SK-N-MC (cell line): ENCODE measurements at regions not wholly inside any gene's neighbourhood (a gene's known extent, or its start where the extent isn't known, plus 50 kb on each side); places are given as distances from the start of the nearest gene placed in this dataset.

Experiments
- DNase-seq: peaks from one replicate; pipeline ENCODE4 v3.0.0-alpha.2; 2011; ENCODE audit warnings: low read depth, low spot score
- H3K27ac ChIP-seq: fragments of 200-600 bp; sonication (generic); 2 replicates; pipeline ENCODE4 v1.5.1; 2016; ENCODE audit warnings: mixed run types
- H3K36me3 ChIP-seq: fragments of 200-600 bp; sonication (generic); 2 replicates; pipeline ENCODE4 v1.6.1; 2017; ENCODE audit warnings: antibody characterized with exemption, low read length, mixed read lengths; ENCODE audit not compliant: insufficient read depth
- H3K4me3 ChIP-seq: fragments of 200-600 bp; sonication (generic); 2 replicates; pipeline ENCODE4 v1.5.1; 2016
- H3K9ac ChIP-seq: fragments of 200-600 bp; sonication (generic); 2 replicates; pipeline ENCODE4 v1.8.0; 2017; ENCODE audit warnings: mixed run types, mixed read lengths; ENCODE audit not compliant: insufficient read length
- H3K9me3 ChIP-seq: fragments of 200-600 bp; sonication (generic); 2 replicates; pipeline ENCODE4 v1.6.1; 2017; ENCODE audit warnings: low read depth, mild to moderate bottlenecking, antibody characterized with exemption, low read length, moderate library complexity, mixed read lengths
- EZH2 ChIP-seq: fragments of 200-600 bp; sonication (generic); IDR thresholded peaks from one replicate; pipeline ENCODE4 v1.6.1; 2017; ENCODE audit warnings: antibody characterized with exemption
- FOXP2 ChIP-seq: optimal IDR thresholded peaks from 2 replicates; pipeline ENCODE3; 2011; ENCODE audit warnings: mild to moderate bottlenecking, moderate library complexity; ENCODE audit not compliant: insufficient read depth; ENCODE audit errors: extremely low read length, control extremely low read depth
- POLR2AphosphoS5 ChIP-seq: IDR thresholded peaks from 2 replicates; pipeline ENCODE4 v1.6.1; 2012; ENCODE audit warnings: mild to moderate bottlenecking, low read depth, low read length, borderline replicate concordance

DNA sequence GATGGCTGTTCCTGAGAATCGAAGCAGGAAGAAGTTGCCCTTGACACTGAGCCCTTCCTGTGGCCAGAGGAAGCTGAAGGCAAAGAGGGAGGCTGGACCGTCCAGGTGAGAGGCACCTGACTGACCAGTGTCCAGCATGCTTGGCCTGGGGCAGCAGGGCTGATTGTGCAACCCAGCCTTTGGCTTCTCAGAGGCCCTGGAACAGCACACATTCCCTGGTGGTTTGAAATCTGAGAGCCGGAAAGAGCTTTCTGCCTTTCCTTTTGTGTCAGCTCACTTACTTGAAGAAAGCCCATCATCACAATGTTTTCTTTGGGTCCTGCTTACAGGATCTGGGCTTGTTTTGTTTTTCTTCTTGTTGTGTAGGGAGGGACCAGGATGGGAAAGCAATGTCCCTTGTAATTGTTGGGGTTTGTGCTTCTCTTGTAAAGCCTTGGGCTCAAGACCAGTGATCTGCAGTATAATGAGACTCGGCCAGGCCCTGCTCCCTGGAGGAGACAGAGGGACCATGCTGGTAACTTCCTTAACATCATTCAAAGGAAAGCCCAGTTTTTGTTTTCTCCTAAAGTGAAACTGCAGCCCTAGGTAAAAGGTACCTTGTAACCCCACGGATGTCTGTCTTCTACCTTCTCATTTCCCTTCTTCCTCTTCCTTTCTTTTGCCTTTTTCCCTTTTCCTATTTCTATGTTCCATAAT is 213.7 kb downstream of the NXNL2 start:
- no peaks in the 10 kb centered on the region for H3K9me3 ChIP-seq
- H3K9ac ChIP-seq, result no peak overlapping the region
- H3K27ac ChIP-seq, result no peak overlapping the region
- H3K4me3 ChIP-seq, result no peak overlapping the region
- no peak for DNase-seq
- H3K36me3 ChIP-seq, result no peaks in the 10 kb centered on the region
- TF ChIP-seq EZH2 (no peak), FOXP2 (no peak), POLR2AphosphoS5 (no peak)

DNA sequence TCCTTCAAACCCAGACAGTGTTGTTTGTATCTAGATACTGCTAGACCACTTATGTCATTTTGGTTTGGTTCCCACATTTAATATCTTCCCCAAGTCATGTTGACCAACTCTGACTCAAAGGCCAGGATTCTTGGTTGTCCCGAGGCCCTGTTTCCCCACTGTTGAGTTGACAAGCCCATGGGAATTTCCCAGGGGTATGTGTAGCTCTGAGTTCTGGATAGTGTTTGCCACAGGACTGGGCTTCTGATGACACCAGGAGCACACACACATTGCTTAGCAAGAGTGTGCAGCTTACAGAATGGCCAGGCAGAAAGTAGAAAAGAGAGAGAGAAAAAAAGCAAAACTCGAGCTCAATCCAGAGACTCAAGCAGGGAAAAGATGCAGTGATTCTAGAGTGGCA is 214.4 kb downstream of the NXNL2 start:
- Histone ChIP-seq H3K9me3 (no peaks in the 10 kb centered on the region), H3K9ac (no peak overlapping the region), H3K27ac (no peak overlapping the region), H3K4me3 (no peak overlapping the region), H3K36me3 (no peaks in the 10 kb centered on the region)
- no peak for DNase-seq
- TF ChIP-seq FOXP2 (no peak), EZH2 (no peak), POLR2AphosphoS5 (no peak)

DNA sequence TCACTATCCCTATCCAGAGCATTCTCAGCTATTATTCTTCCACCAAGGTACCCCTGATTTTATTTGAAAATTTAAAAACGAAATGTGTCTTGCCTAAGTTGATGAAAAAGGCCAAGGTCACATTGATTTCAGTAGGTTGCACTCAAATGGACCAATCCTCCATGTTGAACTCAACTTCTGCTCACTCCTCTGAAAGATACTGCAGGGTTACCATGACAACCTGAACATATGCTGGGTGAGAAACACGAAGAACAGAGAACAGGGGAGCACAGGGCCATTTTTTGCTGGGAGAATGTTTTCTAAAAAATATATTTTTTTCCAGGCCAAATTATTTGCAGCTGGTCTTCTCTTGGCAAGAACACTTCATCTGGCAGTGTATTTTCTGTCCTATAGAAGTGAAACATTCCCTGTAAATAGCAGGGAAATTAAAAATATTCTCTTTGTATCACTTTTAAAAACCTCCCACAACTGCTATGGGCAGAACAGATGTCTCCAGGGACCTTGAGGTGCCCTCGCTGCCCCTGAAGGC is 215.9 kb downstream of the NXNL2 start:
- no peak overlapping the region for H3K4me3 ChIP-seq
- no peak for TF ChIP-seq POLR2AphosphoS5
- no peak for TF ChIP-seq EZH2
- TF ChIP-seq FOXP2, result no peak
- no peaks in the 10 kb centered on the region for H3K9me3 ChIP-seq

DNA sequence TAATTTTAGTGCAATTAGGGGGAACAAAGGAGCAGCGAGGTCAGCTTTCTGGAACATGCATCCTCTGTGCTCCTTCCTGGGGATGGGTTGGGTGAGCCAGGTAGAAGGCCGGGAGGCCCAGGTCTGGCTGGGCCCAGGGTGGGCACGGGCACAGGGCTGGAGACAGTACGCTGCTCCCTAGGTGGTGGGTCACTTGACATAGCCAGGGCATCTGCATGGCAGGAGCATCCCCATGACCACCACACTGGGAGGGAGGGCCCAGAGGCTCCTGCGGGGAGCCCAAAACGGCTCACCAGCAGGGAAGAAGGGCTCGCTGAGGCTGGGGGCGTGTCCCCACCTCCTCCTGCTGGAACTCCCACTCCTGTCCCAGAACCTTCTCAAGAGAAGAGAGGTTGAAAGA is 216.8 kb downstream of the NXNL2 start:
- H3K27ac ChIP-seq, result no peak overlapping the region
- no peak overlapping the region for H3K4me3 ChIP-seq
- no peak overlapping the region for H3K9ac ChIP-seq
- TF ChIP-seq EZH2 (no peak), FOXP2 (no peak), POLR2AphosphoS5 (no peak)
- H3K36me3 ChIP-seq, result no peaks in the 10 kb centered on the region
- H3K9me3 ChIP-seq, result no peaks in the 10 kb centered on the region
- no peak for DNase-seq

More for the DNA sequence above, 215.9 kb downstream of the NXNL2 start:
- Histone ChIP-seq H3K9ac (no peak overlapping the region), H3K27ac (no peak overlapping the region), H3K36me3 (no peaks in the 10 kb centered on the region)
- DNase-seq, result no peak

DNA sequence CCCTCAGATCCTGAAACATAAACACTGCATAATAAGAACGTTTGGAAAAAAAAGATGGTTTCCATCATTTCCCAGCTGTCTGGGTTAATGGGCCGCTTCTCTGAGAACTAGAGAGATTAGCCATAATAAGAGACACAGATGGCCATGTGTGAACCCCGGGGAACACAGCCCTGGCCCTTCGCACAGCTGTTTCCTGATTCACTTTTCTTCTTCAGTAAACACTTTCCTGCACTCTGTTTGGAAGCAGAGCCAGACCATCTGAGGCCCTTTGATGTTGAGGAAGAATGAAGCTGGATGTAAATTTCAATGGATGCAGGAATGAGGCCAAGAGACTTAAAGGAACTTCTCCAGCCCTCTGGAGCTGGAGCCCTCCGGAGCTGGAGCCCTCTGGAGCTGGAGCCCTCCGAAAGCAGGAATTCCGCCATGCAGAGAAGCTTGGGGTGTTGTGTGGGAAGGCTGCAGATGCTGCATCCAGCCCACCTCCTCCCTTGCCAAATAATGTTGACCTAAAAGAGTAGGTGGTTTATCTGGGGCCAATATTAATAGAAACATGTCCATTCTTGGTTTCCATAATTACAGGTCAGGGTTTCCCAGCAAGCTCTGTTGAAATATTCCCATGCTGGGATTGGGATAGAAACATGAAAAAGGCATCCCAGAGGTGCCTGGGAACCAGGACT is 218.9 kb downstream of the NXNL2 start:
- Histone ChIP-seq H3K9ac (no peak overlapping the region), H3K9me3 (no peaks in the 10 kb centered on the region), H3K4me3 (no peak overlapping the region), H3K27ac (no peak overlapping the region), H3K36me3 (no peaks in the 10 kb centered on the region)
- DNase-seq, result no peak
- no peak for TF ChIP-seq POLR2AphosphoS5
- TF ChIP-seq EZH2, result no peak
- TF ChIP-seq FOXP2, result no peak

DNA sequence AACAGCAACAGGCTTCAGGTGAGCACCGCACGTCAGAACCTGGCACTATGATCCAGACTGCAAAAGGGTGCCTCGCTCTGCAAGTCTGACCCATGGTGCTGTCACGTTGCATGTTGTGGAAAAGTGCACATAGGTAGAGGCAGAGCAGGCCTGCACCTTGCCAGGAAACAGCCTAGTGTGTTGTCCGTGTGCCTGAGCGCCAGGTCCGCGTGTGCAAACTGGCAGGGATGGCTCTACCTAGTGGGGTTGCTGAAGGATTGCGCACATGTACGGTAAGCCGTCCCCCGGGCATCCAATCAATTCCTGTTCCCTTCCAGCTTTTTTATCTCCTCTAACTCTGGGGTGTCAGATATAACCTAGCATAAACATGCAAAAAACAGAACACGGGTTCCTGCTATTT is 219.5 kb downstream of the NXNL2 start:
- Histone ChIP-seq H3K36me3 (no peaks in the 10 kb centered on the region), H3K9ac (no peak overlapping the region), H3K9me3 (no peaks in the 10 kb centered on the region), H3K27ac (no peak overlapping the region), H3K4me3 (no peak overlapping the region)
- no peak for DNase-seq
- no peak for TF ChIP-seq FOXP2

DNA sequence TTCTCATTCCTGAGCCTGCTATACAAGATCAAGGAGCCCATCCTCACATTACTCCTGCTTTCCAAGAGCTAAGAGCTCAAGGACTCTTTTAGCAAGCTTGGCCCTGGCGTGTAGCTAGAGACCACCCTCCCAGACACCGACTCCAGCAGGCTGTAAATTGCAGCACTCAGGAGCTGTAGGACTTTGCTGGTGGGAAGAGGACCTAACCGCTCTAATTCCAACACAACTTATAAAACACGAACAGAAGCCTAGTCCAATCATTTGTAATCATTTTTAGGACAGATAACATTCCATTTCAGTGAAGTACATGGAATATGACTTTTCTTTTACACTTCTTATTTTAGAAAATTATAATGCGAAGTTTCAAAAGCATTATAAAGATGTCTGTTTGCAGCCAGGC is 219.9 kb downstream of the NXNL2 start:
- H3K9me3 ChIP-seq, result no peaks in the 10 kb centered on the region
- DNase-seq, result no peak
- no peak for TF ChIP-seq POLR2AphosphoS5
- TF ChIP-seq EZH2, result no peak
- no peak for TF ChIP-seq FOXP2
- no peak overlapping the region for H3K27ac ChIP-seq
- H3K9ac ChIP-seq, result no peak overlapping the region
- no peaks in the 10 kb centered on the region for H3K36me3 ChIP-seq
- no peak overlapping the region for H3K4me3 ChIP-seq

DNA sequence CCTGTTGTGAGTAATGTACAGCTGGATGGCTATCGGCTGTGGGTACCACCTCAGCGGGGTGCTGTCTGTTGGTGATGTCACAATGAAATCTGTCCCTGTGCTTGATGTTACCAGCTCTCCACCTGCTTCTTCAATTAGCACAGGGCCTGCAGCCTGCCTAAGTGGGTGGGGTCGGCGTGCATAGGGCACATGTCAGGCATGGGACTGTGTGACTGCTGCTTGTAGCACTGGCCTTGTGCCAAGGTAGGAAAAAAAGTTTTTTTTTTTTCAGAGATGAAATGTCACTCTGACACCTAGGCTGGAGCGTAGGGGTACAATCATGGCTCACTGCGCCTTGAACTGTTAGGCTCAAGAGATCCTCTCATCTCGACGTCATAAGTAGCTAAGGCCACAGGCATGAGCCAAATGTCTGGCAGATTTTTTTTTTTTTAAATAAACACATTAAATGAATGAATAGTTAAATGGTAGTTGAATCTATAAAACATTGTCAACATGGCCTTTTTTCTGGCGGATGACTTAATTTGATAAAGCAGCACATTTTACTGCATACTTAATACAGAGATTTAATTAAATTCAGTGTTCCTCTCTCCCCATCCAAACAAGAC is 222.5 kb downstream of the NXNL2 start:
- no peak overlapping the region for H3K9ac ChIP-seq
- no peaks in the 10 kb centered on the region for H3K36me3 ChIP-seq
- H3K9me3 ChIP-seq, result no peaks in the 10 kb centered on the region
- H3K4me3 ChIP-seq, result no peak overlapping the region
- no peak for DNase-seq
- TF ChIP-seq POLR2AphosphoS5 (no peak), EZH2 (no peak), FOXP2 (no peak)
- H3K27ac ChIP-seq, result no peak overlapping the region

DNA sequence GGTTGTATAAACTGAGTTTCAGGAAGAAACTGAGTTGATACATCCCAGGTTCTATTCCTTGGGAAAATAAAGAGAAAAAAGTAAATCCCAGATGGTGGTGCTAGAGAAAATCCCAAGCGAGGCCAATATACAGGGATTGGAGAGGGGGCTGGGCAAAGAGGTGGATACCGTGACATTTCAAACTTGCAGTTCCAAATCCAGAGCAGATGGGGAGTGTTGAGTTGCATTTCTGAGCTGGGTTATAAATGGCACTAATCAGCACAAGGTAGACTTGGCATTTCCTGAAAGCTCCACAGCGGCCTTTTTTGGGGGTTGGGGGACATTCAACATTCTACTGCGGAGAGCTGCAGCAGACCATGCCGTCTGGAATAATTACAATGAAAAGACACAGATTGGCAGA is 224.4 kb downstream of the NXNL2 start:
- TF ChIP-seq FOXP2, result no peak
- no peak for TF ChIP-seq POLR2AphosphoS5
- no peak for TF ChIP-seq EZH2
- no peak for DNase-seq
- H3K9me3 ChIP-seq, result no peaks in the 10 kb centered on the region
- no peak overlapping the region for H3K9ac ChIP-seq
- H3K36me3 ChIP-seq, result no peaks in the 10 kb centered on the region
- peak overlapping the region; percentile 19 for H3K4me3 ChIP-seq
- H3K27ac ChIP-seq, result peak overlapping the region; percentile 67; the same call in 1 of the 2 replicates
